ENCODE measurements at regions not wholly inside any gene's neighbourhood (a gene's known extent, or its start where the extent isn't known, plus 50 kb on each side); places are given as distances from the start of the nearest gene placed in this dataset.
A peak's percentile ranks its signal among the peaks of the same experiment; 100 is the strongest.

- no peaks in the 10 kb centered on the region for H3K27me3 ChIP-seq (ENCODE audit: control insufficient read depth in 2 of 2, insufficient read depth in 2 of 2, low read length in 2 of 2)
- no peaks in the 10 kb centered on the region for H3K9me3 ChIP-seq (ENCODE audit: control insufficient read depth in 2 of 2, low read length in 2 of 2)
- peak overlapping the region; percentile 1 to 11 for H3K27ac ChIP-seq (ENCODE audit: low read depth in 2 of 2, low read length in 2 of 2)
- no peaks in the 10 kb centered on the region for H3K36me3 ChIP-seq (ENCODE audit: control insufficient read depth in 2 of 2, insufficient read depth in 2 of 2, low read length in 2 of 2)
- H3K4me3 ChIP-seq (ENCODE audit: low read length in 2 of 2), result no peak overlapping the region
- no peaks in the 10 kb centered on the region for H3K4me1 ChIP-seq (ENCODE audit: control insufficient read depth in 2 of 2, insufficient read depth in 2 of 2, low read length in 2 of 2)
- H3K9ac ChIP-seq (ENCODE audit: low read depth in 1 of 2, low read length in 2 of 2), result no peak overlapping the region
These were observed 105.0 kb upstream of the FRMD6 start for GRCh38 chr14:51546603-51547258.

- no peaks in the 10 kb centered on the region for H3K4me1 ChIP-seq (ENCODE audit: control insufficient read depth in 2 of 2, insufficient read depth in 2 of 2, low read length in 2 of 2)
- H3K27ac ChIP-seq (ENCODE audit: low read depth in 2 of 2, low read length in 2 of 2), result peak overlapping the region in 1 of 2 donors; percentile 11
- H3K4me3 ChIP-seq (ENCODE audit: low read length in 2 of 2), result no peak overlapping the region
- H3K36me3 ChIP-seq (ENCODE audit: control insufficient read depth in 2 of 2, insufficient read depth in 2 of 2, low read length in 2 of 2), result no peaks in the 10 kb centered on the region
- H3K9me3 ChIP-seq (ENCODE audit: control insufficient read depth in 2 of 2, low read length in 2 of 2), result no peaks in the 10 kb centered on the region
- H3K9ac ChIP-seq (ENCODE audit: low read depth in 1 of 2, low read length in 2 of 2), result no peak overlapping the region
- H3K27me3 ChIP-seq (ENCODE audit: control insufficient read depth in 2 of 2, insufficient read depth in 2 of 2, low read length in 2 of 2), result no peaks in the 10 kb centered on the region
These were observed 104.5 kb upstream of the FRMD6 start for GRCh38 chr14:51547260-51547659.

GRCh38 chr14:51547701-51548100, 104.0 kb upstream of the FRMD6 start:
- Histone ChIP-seq H3K9ac (ENCODE audit: low read depth in 1 of 2, low read length in 2 of 2) (no peak overlapping the region), H3K27ac (ENCODE audit: low read depth in 2 of 2, low read length in 2 of 2) (no peak overlapping the region), H3K36me3 (ENCODE audit: control insufficient read depth in 2 of 2, insufficient read depth in 2 of 2, low read length in 2 of 2) (no peaks in the 10 kb centered on the region)

GRCh38 chr14:51548187-51548586, 103.5 kb upstream of the FRMD6 start:
- no peak overlapping the region for H3K4me3 ChIP-seq (ENCODE audit: low read length in 2 of 2)
- no peaks in the 10 kb centered on the region for H3K27me3 ChIP-seq (ENCODE audit: control insufficient read depth in 2 of 2, insufficient read depth in 2 of 2, low read length in 2 of 2)
- no peaks in the 10 kb centered on the region for H3K9me3 ChIP-seq (ENCODE audit: control insufficient read depth in 2 of 2, low read length in 2 of 2)
- no peak overlapping the region for H3K27ac ChIP-seq (ENCODE audit: low read depth in 2 of 2, low read length in 2 of 2)
- H3K9ac ChIP-seq (ENCODE audit: low read depth in 1 of 2, low read length in 2 of 2), result no peak overlapping the region
- H3K36me3 ChIP-seq (ENCODE audit: control insufficient read depth in 2 of 2, insufficient read depth in 2 of 2, low read length in 2 of 2), result no peaks in the 10 kb centered on the region
- no peaks in the 10 kb centered on the region for H3K4me1 ChIP-seq (ENCODE audit: control insufficient read depth in 2 of 2, insufficient read depth in 2 of 2, low read length in 2 of 2)

More at GRCh38 chr14:51547701-51548100, 104.0 kb upstream of the FRMD6 start:
- H3K4me3 ChIP-seq (ENCODE audit: low read length in 2 of 2), result no peak overlapping the region
- H3K27me3 ChIP-seq (ENCODE audit: control insufficient read depth in 2 of 2, insufficient read depth in 2 of 2, low read length in 2 of 2), result no peaks in the 10 kb centered on the region
- no peaks in the 10 kb centered on the region for H3K4me1 ChIP-seq (ENCODE audit: control insufficient read depth in 2 of 2, insufficient read depth in 2 of 2, low read length in 2 of 2)
- H3K9me3 ChIP-seq (ENCODE audit: control insufficient read depth in 2 of 2, low read length in 2 of 2), result no peaks in the 10 kb centered on the region

GRCh38 chr14:51550636-51551035, 101.1 kb upstream of the FRMD6 start:
- no peak overlapping the region for H3K27ac ChIP-seq (ENCODE audit: low read depth in 2 of 2, low read length in 2 of 2)
- H3K9ac ChIP-seq (ENCODE audit: low read depth in 1 of 2, low read length in 2 of 2), result no peak overlapping the region
- H3K9me3 ChIP-seq (ENCODE audit: control insufficient read depth in 2 of 2, low read length in 2 of 2), result no peaks in the 10 kb centered on the region
- no peak overlapping the region for H3K4me3 ChIP-seq (ENCODE audit: low read length in 2 of 2)
- H3K36me3 ChIP-seq (ENCODE audit: control insufficient read depth in 2 of 2, insufficient read depth in 2 of 2, low read length in 2 of 2), result no peaks in the 10 kb centered on the region
- no peaks in the 10 kb centered on the region for H3K27me3 ChIP-seq (ENCODE audit: control insufficient read depth in 2 of 2, insufficient read depth in 2 of 2, low read length in 2 of 2)
- no peaks in the 10 kb centered on the region for H3K4me1 ChIP-seq (ENCODE audit: control insufficient read depth in 2 of 2, insufficient read depth in 2 of 2, low read length in 2 of 2)

GRCh38 chr14:51552275-51552674, 99.4 kb upstream of the FRMD6 start:
- Histone ChIP-seq H3K27me3 (ENCODE audit: control insufficient read depth in 2 of 2, insufficient read depth in 2 of 2, low read length in 2 of 2) (peaks cover 0 to 2% of the 10 kb centered on the region in 2 donors), H3K27ac (ENCODE audit: low read depth in 2 of 2, low read length in 2 of 2) (no peak overlapping the region), H3K9ac (ENCODE audit: low read depth in 1 of 2, low read length in 2 of 2) (no peak overlapping the region), H3K4me1 (ENCODE audit: control insufficient read depth in 2 of 2, insufficient read depth in 2 of 2, low read length in 2 of 2) (no peaks in the 10 kb centered on the region), H3K36me3 (ENCODE audit: control insufficient read depth in 2 of 2, insufficient read depth in 2 of 2, low read length in 2 of 2) (no peaks in the 10 kb centered on the region), H3K9me3 (ENCODE audit: control insufficient read depth in 2 of 2, low read length in 2 of 2) (no peaks in the 10 kb centered on the region), H3K4me3 (ENCODE audit: low read length in 2 of 2) (no peak overlapping the region)

- Histone ChIP-seq H3K27me3 (ENCODE audit: control insufficient read depth in 2 of 2, insufficient read depth in 2 of 2, low read length in 2 of 2) (peaks cover 0 to 2% of the 10 kb centered on the region in 2 donors), H3K36me3 (ENCODE audit: control insufficient read depth in 2 of 2, insufficient read depth in 2 of 2, low read length in 2 of 2) (no peaks in the 10 kb centered on the region), H3K4me3 (ENCODE audit: low read length in 2 of 2) (no peak overlapping the region), H3K9ac (ENCODE audit: low read depth in 1 of 2, low read length in 2 of 2) (no peak overlapping the region), H3K27ac (ENCODE audit: low read depth in 2 of 2, low read length in 2 of 2) (no peak overlapping the region), H3K4me1 (ENCODE audit: control insufficient read depth in 2 of 2, insufficient read depth in 2 of 2, low read length in 2 of 2) (no peaks in the 10 kb centered on the region), H3K9me3 (ENCODE audit: control insufficient read depth in 2 of 2, low read length in 2 of 2) (no peaks in the 10 kb centered on the region)
These were observed 98.8 kb upstream of the FRMD6 start for GRCh38 chr14:51552768-51553404.

GRCh38 chr14:51554339-51554920, 97.3 kb upstream of the FRMD6 start:
- no peaks in the 10 kb centered on the region for H3K36me3 ChIP-seq (ENCODE audit: control insufficient read depth in 2 of 2, insufficient read depth in 2 of 2, low read length in 2 of 2)
- no peak overlapping the region for H3K27ac ChIP-seq (ENCODE audit: low read depth in 2 of 2, low read length in 2 of 2)
- no peak overlapping the region for H3K4me3 ChIP-seq (ENCODE audit: low read length in 2 of 2)
- no peak overlapping the region for H3K9ac ChIP-seq (ENCODE audit: low read depth in 1 of 2, low read length in 2 of 2)
- no peaks in the 10 kb centered on the region for H3K4me1 ChIP-seq (ENCODE audit: control insufficient read depth in 2 of 2, insufficient read depth in 2 of 2, low read length in 2 of 2)
- H3K9me3 ChIP-seq (ENCODE audit: control insufficient read depth in 2 of 2, low read length in 2 of 2), result no peaks in the 10 kb centered on the region
- H3K27me3 ChIP-seq (ENCODE audit: control insufficient read depth in 2 of 2, insufficient read depth in 2 of 2, low read length in 2 of 2), result peaks cover 0 to 2% of the 10 kb centered on the region in 2 donors

GRCh38 chr14:51554953-51555352, 96.8 kb upstream of the FRMD6 start:
- Histone ChIP-seq H3K36me3 (ENCODE audit: control insufficient read depth in 2 of 2, insufficient read depth in 2 of 2, low read length in 2 of 2) (no peaks in the 10 kb centered on the region), H3K27me3 (ENCODE audit: control insufficient read depth in 2 of 2, insufficient read depth in 2 of 2, low read length in 2 of 2) (peaks cover 0 to 2% of the 10 kb centered on the region in 2 donors), H3K27ac (ENCODE audit: low read depth in 2 of 2, low read length in 2 of 2) (no peak overlapping the region), H3K4me3 (ENCODE audit: low read length in 2 of 2) (no peak overlapping the region), H3K9ac (ENCODE audit: low read depth in 1 of 2, low read length in 2 of 2) (no peak overlapping the region), H3K9me3 (ENCODE audit: control insufficient read depth in 2 of 2, low read length in 2 of 2) (no peaks in the 10 kb centered on the region), H3K4me1 (ENCODE audit: control insufficient read depth in 2 of 2, insufficient read depth in 2 of 2, low read length in 2 of 2) (no peaks in the 10 kb centered on the region)

- Histone ChIP-seq H3K9me3 (ENCODE audit: control insufficient read depth in 2 of 2, low read length in 2 of 2) (no peaks in the 10 kb centered on the region), H3K36me3 (ENCODE audit: control insufficient read depth in 2 of 2, insufficient read depth in 2 of 2, low read length in 2 of 2) (no peaks in the 10 kb centered on the region), H3K27ac (ENCODE audit: low read depth in 2 of 2, low read length in 2 of 2) (no peak overlapping the region), H3K9ac (ENCODE audit: low read depth in 1 of 2, low read length in 2 of 2) (no peak overlapping the region), H3K4me3 (ENCODE audit: low read length in 2 of 2) (no peak overlapping the region), H3K4me1 (ENCODE audit: control insufficient read depth in 2 of 2, insufficient read depth in 2 of 2, low read length in 2 of 2) (no peaks in the 10 kb centered on the region), H3K27me3 (ENCODE audit: control insufficient read depth in 2 of 2, insufficient read depth in 2 of 2, low read length in 2 of 2) (no peaks in the 10 kb centered on the region)
These were observed 90.6 kb upstream of the FRMD6 start for GRCh38 chr14:51561141-51561540.
